Fibroblast of villous mesenchyme (primary cell): ENCODE measurements at regions not wholly inside any gene's neighbourhood (a gene's known extent, or its start where the extent isn't known, plus 50 kb on each side); places are given as distances from the start of the nearest gene placed in this dataset.

Source experiments
- DNase-seq: peaks from one replicate; pipeline ENCODE4 v3.0.0-alpha.2; 2010; ENCODE audit warnings: low read depth
- H3K4me3 ChIP-seq: 2 replicates; pipeline ENCODE4 v1.5.1; 2011; ENCODE audit warnings: low read depth, mild to moderate bottlenecking, low read length
- CTCF ChIP-seq: IDR thresholded peaks from 2 replicates; pipeline ENCODE4 v1.5.1; 2012; ENCODE audit warnings: low read depth, mild to moderate bottlenecking, low read length; ENCODE audit not compliant: insufficient read depth

- H3K4me3 ChIP-seq: no peak overlapping the region
- no peak for TF ChIP-seq CTCF
- peak; percentile 36 for DNase-seq
Measured at GRCh38 chr16:54360681-54361080, 74.1 kb upstream of the IRX3 start.

GRCh38 chr16:54359555-54359954 lies 73.0 kb upstream of the IRX3 start:
- no peak for TF ChIP-seq CTCF
- H3K4me3 ChIP-seq: no peak overlapping the region
- no peak for DNase-seq

GRCh38 chr16:54359081-54359480 lies 72.5 kb upstream of the IRX3 start:
- peak; percentile 78 for DNase-seq
- TF ChIP-seq CTCF: no peak
- H3K4me3 ChIP-seq: no peak overlapping the region

- TF ChIP-seq CTCF: no peak
- H3K4me3 ChIP-seq: no peak overlapping the region
- no peak for DNase-seq
Measured at GRCh38 chr16:54356391-54356790, 69.8 kb upstream of the IRX3 start.

- H3K4me3 ChIP-seq: no peak overlapping the region
- TF ChIP-seq CTCF: no peak
- peak; percentile 73 for DNase-seq
Measured at GRCh38 chr16:54355251-54355650, 68.7 kb upstream of the IRX3 start.

GRCh38 chr16:54353097-54353496 lies 66.5 kb upstream of the IRX3 start:
- TF ChIP-seq CTCF: no peak
- no peak overlapping the region for H3K4me3 ChIP-seq
- DNase-seq: no peak

- DNase-seq: no peak
- no peak overlapping the region for H3K4me3 ChIP-seq
- no peak for TF ChIP-seq CTCF
Measured at GRCh38 chr16:54351171-54351570, 64.6 kb upstream of the IRX3 start.
